Naive thymus-derived CD4-positive, alpha-beta T cell (primary cell): ENCODE measurements at regions not wholly inside any gene's neighbourhood (a gene's known extent, or its start where the extent isn't known, plus 50 kb on each side); places are given as distances from the start of the nearest gene placed in this dataset.

ENCODE experiments used
- ATAC-seq: fragments of 150-1000 bp; cut with Tn5 transposase; 2 replicates; pipeline ENCODE4 v1.10.0; 2021; ENCODE audit warnings: mild to moderate bottlenecking, moderate library complexity
- CTCF ChIA-PET: fragments of 350-600 bp; sonication (Branson Sonifier 250); formaldehyde crosslinking; loops from one replicate; lab custom pipeline; 2021; ENCODE audit warnings: antibody characterized with exemption; lab: Charles Lee
- POLR2A ChIA-PET: fragments of 350-600 bp; sonication (Branson Sonifier 250); formaldehyde crosslinking; loops from one replicate; lab custom pipeline; 2021; ENCODE audit warnings: antibody characterized with exemption, inconsistent platforms; lab: Charles Lee
- DNase-seq, 9 donors: peaks; one replicate each; pipeline versions ENCODE4 v3.0.0 to v3.0.0-alpha.2; 2020 to 2022; ENCODE audit warnings: mixed read lengths in 1 of 9
- H3K27ac ChIP-seq: one replicate; pipeline ENCODE4 v1.7.0; 2013; ENCODE audit warnings: mild to moderate bottlenecking, low read depth, low read length, moderate library complexity
- H3K27me3 ChIP-seq, 2 donors: one replicate each; pipeline ENCODE4 v1.7.0; 2013; ENCODE audit warnings: low read length in 2 of 2, mild to moderate bottlenecking in 2 of 2, moderate library complexity in 2 of 2; ENCODE audit not compliant: control insufficient read depth in 2 of 2, insufficient read depth in 2 of 2
- H3K36me3 ChIP-seq, 3 experiments: 1 replicate in 2 of 3; 2 replicates in 1 of 3; pipeline ENCODE4 v1.7.0; 2013; ENCODE audit warnings: low read length in 3 of 3, mild to moderate bottlenecking in 3 of 3, moderate library complexity in 1 of 3; ENCODE audit not compliant: insufficient read depth in 3 of 3, control insufficient read depth in 2 of 3
- H3K4me1 ChIP-seq, 2 donors: one replicate each; pipeline ENCODE4 v1.7.0; 2013; ENCODE audit warnings: low read length in 2 of 2, mild to moderate bottlenecking in 2 of 2, moderate library complexity in 1 of 2; ENCODE audit not compliant: control insufficient read depth in 2 of 2, insufficient read depth in 2 of 2
- H3K4me3 ChIP-seq: 2 replicates; pipeline ENCODE4 v1.7.0; 2013; ENCODE audit warnings: mild to moderate bottlenecking, low read length
- H3K9me3 ChIP-seq, 3 experiments: 1 replicate in 2 of 3; 2 replicates in 1 of 3; pipeline ENCODE4 v1.7.0; 2013; ENCODE audit warnings: low read length in 3 of 3; ENCODE audit not compliant: control insufficient read depth in 2 of 3
- H3K27ac Mint-ChIP-seq, 9 donors: one replicate each; pipeline ENCODE4 v1.8.0; 2020 to 2022; ENCODE audit warnings: mixed read lengths in 9 of 9, mild to moderate bottlenecking in 8 of 9, moderate library complexity in 5 of 9, inconsistent platforms in 2 of 9
- H3K27me3 Mint-ChIP-seq, 5 donors: one replicate each; pipeline ENCODE4 v1.8.0; 2021 to 2022; ENCODE audit warnings: mixed read lengths in 5 of 5, mild to moderate bottlenecking in 1 of 5
- H3K36me3 Mint-ChIP-seq, 5 donors: one replicate each; pipeline ENCODE4 v1.8.0; 2020 to 2022; ENCODE audit warnings: mixed read lengths in 5 of 5, mild to moderate bottlenecking in 3 of 5, inconsistent platforms in 1 of 5
- H3K4me1 Mint-ChIP-seq, 7 donors: one replicate each; pipeline ENCODE4 v1.8.0; 2020 to 2022; ENCODE audit warnings: mixed read lengths in 7 of 7, mild to moderate bottlenecking in 3 of 7, inconsistent platforms in 1 of 7
- H3K4me3 Mint-ChIP-seq, 10 donors: one replicate each; pipeline ENCODE4 v1.8.0; 2020 to 2022; ENCODE audit warnings: mild to moderate bottlenecking in 10 of 10, mixed read lengths in 10 of 10, moderate library complexity in 6 of 10, inconsistent platforms in 2 of 10
- H3K9me3 Mint-ChIP-seq, 11 donors: one replicate each; pipeline ENCODE4 v1.8.0; 2020 to 2022; ENCODE audit warnings: mixed read lengths in 11 of 11, mild to moderate bottlenecking in 4 of 11, inconsistent platforms in 1 of 11, moderate library complexity in 1 of 11
- intact Hi-C, 2 donors: fragments of 100-400 bp; cut with micrococcal nuclease; formaldehyde crosslinking; loops; one replicate each; pipeline ENCODE4 v1.15.1; 2023

GRCh38 chr4:38318737-38319455 is 345.1 kb upstream of the KLF3 start:
- peaks cover 19 to 34% of the 10 kb centered on the region in 2 donors for H3K4me1 ChIP-seq
- no peaks in the 10 kb centered on the region for H3K9me3 ChIP-seq
- no peaks in the 10 kb centered on the region for H3K27me3 ChIP-seq
- CTCF ChIA-PET, result interaction anchor here (0.6 to 3.6 kb wide), 27 partner anchors 8 to 410 kb away, joined by 3 to 68 read pairs (median 4); no protein-coding TSS in a partner anchor
- H3K4me1 Mint-ChIP-seq, result peaks cover 31 to 70% (median 63%) of the 10 kb centered on the region in 7 donors
- H3K9me3 Mint-ChIP-seq, result no peaks in the 10 kb centered on the region
- peaks cover 0 to 15% (median 0%) of the 10 kb centered on the region in 5 donors for H3K27me3 Mint-ChIP-seq
- ATAC-seq (peak; percentile 80), DNase-seq (peak in 8 of 9 donors; percentile 29 to 66 (median 38))
- H3K36me3 Mint-ChIP-seq, result no peaks in the 10 kb centered on the region
- intact Hi-C loops, result loop anchor here (1.0 to 10.0 kb wide), 13 partner anchors 9 to 1046 kb away; partner anchors contain the start of genes KLF3 (in 1 of the 2), RFC1 (in 1 of the 2) and TLR6 (in 1 of the 2)
- POLR2A ChIA-PET, result interaction anchor here (0.6 to 6.3 kb wide), 15 partner anchors 9 to 357 kb away, joined by 3 to 59 read pairs (median 10); no protein-coding TSS in a partner anchor
- H3K27ac Mint-ChIP-seq, result peak overlapping the region; percentile 87 to 98 (median 94)
- peak overlapping the region; percentile 80 to 95 (median 88) for H3K4me3 Mint-ChIP-seq
- peak overlapping the region; percentile 38 for H3K4me3 ChIP-seq
- peak overlapping the region; percentile 68 for H3K27ac ChIP-seq
- no peaks in the 10 kb centered on the region for H3K36me3 ChIP-seq

GRCh38 chr4:38319456-38320342 is 344.3 kb upstream of the KLF3 start:
- peaks cover 0 to 2% (median 0%) of the 10 kb centered on the region in 5 donors for H3K36me3 Mint-ChIP-seq
- H3K9me3 Mint-ChIP-seq, result peaks cover 0 to 5% (median 0%) of the 10 kb centered on the region in 11 donors
- H3K4me3 ChIP-seq, result peak overlapping the region; percentile 38
- peak overlapping the region; percentile 68 for H3K27ac ChIP-seq
- ATAC-seq, result peak; percentile 91
- H3K4me1 Mint-ChIP-seq, result peaks cover 33 to 75% (median 70%) of the 10 kb centered on the region in 7 donors
- H3K4me3 Mint-ChIP-seq, result peak overlapping the region; percentile 80 to 95 (median 88)
- intact Hi-C loops, result loop anchor here (1.0 to 10.0 kb wide), 16 partner anchors 9 to 1045 kb away; partner anchors contain the start of genes KLF3 (in 1 of the 2), RFC1 (in 1 of the 2) and TLR6 (in 1 of the 2)
- peaks cover 19 to 35% of the 10 kb centered on the region in 2 donors for H3K4me1 ChIP-seq
- peaks cover 0 to 10% (median 0%) of the 10 kb centered on the region in 5 donors for H3K27me3 Mint-ChIP-seq
- no peaks in the 10 kb centered on the region for H3K36me3 ChIP-seq
- CTCF ChIA-PET, result interaction anchor here (0.6 to 3.6 kb wide), 33 partner anchors 9 to 412 kb away, joined by 3 to 68 read pairs (median 3); no protein-coding TSS in a partner anchor
- peak overlapping the region; percentile 87 to 98 (median 94) for H3K27ac Mint-ChIP-seq
- POLR2A ChIA-PET, result interaction anchor here (0.6 to 6.3 kb wide), 15 partner anchors 9 to 378 kb away, joined by 3 to 59 read pairs (median 10); no protein-coding TSS in a partner anchor
- H3K27me3 ChIP-seq, result no peaks in the 10 kb centered on the region
- H3K9me3 ChIP-seq, result no peaks in the 10 kb centered on the region
- peak; percentile 73 to 96 (median 83) for DNase-seq

GRCh38 chr4:38320343-38320695 is 343.7 kb upstream of the KLF3 start:
- Mint-ChIP-seq H3K36me3 (peaks cover 0 to 2% (median 0%) of the 10 kb centered on the region in 5 donors), H3K9me3 (peaks cover 0 to 5% (median 0%) of the 10 kb centered on the region in 11 donors), H3K4me3 (peak overlapping the region in 7 of 10 donors; percentile 85 to 95 (median 90)), H3K27ac (peak overlapping the region; percentile 87 to 98 (median 94)), H3K27me3 (peaks cover 0 to 5% (median 0%) of the 10 kb centered on the region in 5 donors), H3K4me1 (peaks cover 33 to 78% (median 70%) of the 10 kb centered on the region in 7 donors)
- ChIA-PET POLR2A (interaction anchor here (1.5 to 6.3 kb wide), 10 partner anchors 9 to 362 kb away, joined by 4 to 59 read pairs (median 14); no protein-coding TSS in a partner anchor), CTCF (interaction anchor here (0.6 to 3.6 kb wide), 19 partner anchors 10 to 411 kb away, joined by 3 to 68 read pairs (median 4); no protein-coding TSS in a partner anchor)
- intact Hi-C loops, result loop anchor here in 1 of 2 donors (1.0 kb wide), 3 partner anchors 9 to 280 kb away; no protein-coding TSS in a partner anchor
- Histone ChIP-seq H3K4me1 (peaks cover 19 to 39% of the 10 kb centered on the region in 2 donors), H3K4me3 (no peak overlapping the region), H3K27me3 (no peaks in the 10 kb centered on the region), H3K27ac (peak overlapping the region; percentile 68), H3K9me3 (no peaks in the 10 kb centered on the region), H3K36me3 (no peaks in the 10 kb centered on the region)
- no peak for ATAC-seq
- DNase-seq, result no peak

- Mint-ChIP-seq H3K36me3 (peaks cover 0 to 2% (median 0%) of the 10 kb centered on the region in 5 donors), H3K27ac (peak overlapping the region in 8 of 9 donors; percentile 55 to 97 (median 88)), H3K4me1 (peaks cover 36 to 84% (median 74%) of the 10 kb centered on the region in 7 donors), H3K27me3 (peaks cover 0 to 5% (median 0%) of the 10 kb centered on the region in 5 donors), H3K4me3 (peak overlapping the region in 7 of 10 donors; percentile 32 to 95 (median 42)), H3K9me3 (peaks cover 0 to 5% (median 0%) of the 10 kb centered on the region in 11 donors)
- H3K4me1 ChIP-seq, result peaks cover 19 to 44% of the 10 kb centered on the region in 2 donors
- ChIA-PET CTCF (interaction anchor here (0.6 to 3.6 kb wide), 15 partner anchors 9 to 411 kb away, joined by 3 to 68 read pairs (median 5); no protein-coding TSS in a partner anchor), POLR2A (interaction anchor here (1.5 to 6.3 kb wide), 9 partner anchors 8 to 362 kb away, joined by 4 to 59 read pairs (median 14); no protein-coding TSS in a partner anchor)
- no peaks in the 10 kb centered on the region for H3K36me3 ChIP-seq
- H3K4me3 ChIP-seq, result no peak overlapping the region
- peak overlapping the region; percentile 68 for H3K27ac ChIP-seq
- DNase-seq (peak in 1 of 9 donors; percentile 19), ATAC-seq (no peak)
- H3K9me3 ChIP-seq, result no peaks in the 10 kb centered on the region
- no peaks in the 10 kb centered on the region for H3K27me3 ChIP-seq
- intact Hi-C loops, result loop anchor here in 1 of 2 donors (1.0 kb wide), 3 partner anchors 8 to 279 kb away; no protein-coding TSS in a partner anchor
Observed at GRCh38 chr4:38320833-38321232, 343.2 kb upstream of the KLF3 start.

- no peak overlapping the region for H3K27ac ChIP-seq
- no peaks in the 10 kb centered on the region for H3K9me3 ChIP-seq
- DNase-seq (no peak), ATAC-seq (no peak)
- Mint-ChIP-seq H3K27me3 (peaks cover 0 to 5% (median 0%) of the 10 kb centered on the region in 5 donors), H3K4me1 (peaks cover 41 to 96% (median 87%) of the 10 kb centered on the region in 7 donors), H3K27ac (peak overlapping the region in 5 of 9 donors; percentile 7 to 81 (median 38)), H3K9me3 (peaks cover 0 to 8% (median 0%) of the 10 kb centered on the region in 11 donors), H3K4me3 (peak overlapping the region in 2 of 10 donors; percentile 25 to 52), H3K36me3 (peaks cover 0 to 5% (median 0%) of the 10 kb centered on the region in 5 donors)
- intact Hi-C loops, result no loop called here
- H3K27me3 ChIP-seq, result no peaks in the 10 kb centered on the region
- CTCF ChIA-PET, result interaction anchor here (1.6 kb wide), 1 partner anchor 353 kb away, joined by 7 read pairs; no protein-coding TSS in a partner anchor
- no peak overlapping the region for H3K4me3 ChIP-seq
- POLR2A ChIA-PET, result interaction anchor here (0.7 to 6.3 kb wide), 4 partner anchors 12 to 344 kb away, joined by 3 to 59 read pairs (median 3); no protein-coding TSS in a partner anchor
- peaks cover 19 to 63% of the 10 kb centered on the region in 2 donors for H3K4me1 ChIP-seq
- H3K36me3 ChIP-seq, result no peaks in the 10 kb centered on the region
Observed at GRCh38 chr4:38322714-38323113, 341.3 kb upstream of the KLF3 start.
